ENCODE measurements at regions not wholly inside any gene's neighbourhood (a gene's known extent, or its start where the extent isn't known, plus 50 kb on each side); places are given as distances from the start of the nearest gene placed in this dataset.
"Not testable (repeated sequence)": the region's sequence is repeated elsewhere in the genome, so short reads cannot be mapped to it uniquely, and the experiment has no call there.

DNA sequence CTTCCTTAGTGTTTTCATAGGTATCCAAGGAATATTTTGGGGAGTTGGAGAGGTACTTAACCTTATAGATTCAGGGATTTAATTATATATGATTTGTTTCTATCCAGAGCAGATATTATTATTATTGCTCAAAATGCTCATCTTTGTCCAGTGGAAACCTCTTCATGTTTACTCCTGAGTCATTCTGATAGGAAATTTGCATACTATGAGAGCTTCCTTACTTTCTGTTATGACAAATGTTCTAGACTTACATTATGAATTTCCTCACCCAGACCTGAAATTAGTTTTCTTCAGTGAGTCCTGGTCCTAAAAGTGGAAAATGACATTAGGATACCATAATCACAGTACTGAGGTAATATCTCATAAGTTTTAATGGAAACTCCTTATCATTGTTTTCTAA is 57.5 kb upstream of the PLPPR5 start:
- DNase-seq = no peak

DNA sequence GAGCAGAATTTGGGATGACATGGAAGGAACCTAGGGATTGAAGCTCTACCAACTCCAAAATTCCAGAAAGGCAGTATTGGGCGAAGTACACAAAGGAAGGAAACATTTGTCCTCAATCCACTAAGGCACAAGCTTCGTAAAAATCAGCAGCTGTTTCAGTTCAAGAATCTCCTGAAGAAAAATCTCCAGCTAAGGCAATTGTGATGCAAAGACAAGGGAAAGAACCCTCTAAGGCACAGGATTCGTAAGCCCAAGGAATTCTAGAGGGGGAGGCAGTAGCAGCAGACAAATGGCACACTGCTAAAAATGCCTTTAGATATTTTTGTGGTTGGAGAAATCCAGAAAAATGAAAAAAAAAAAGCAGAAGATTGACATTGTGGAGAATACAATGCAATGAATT is 64.5 kb upstream of the PLPPR5 start:
- no peak for DNase-seq

DNA sequence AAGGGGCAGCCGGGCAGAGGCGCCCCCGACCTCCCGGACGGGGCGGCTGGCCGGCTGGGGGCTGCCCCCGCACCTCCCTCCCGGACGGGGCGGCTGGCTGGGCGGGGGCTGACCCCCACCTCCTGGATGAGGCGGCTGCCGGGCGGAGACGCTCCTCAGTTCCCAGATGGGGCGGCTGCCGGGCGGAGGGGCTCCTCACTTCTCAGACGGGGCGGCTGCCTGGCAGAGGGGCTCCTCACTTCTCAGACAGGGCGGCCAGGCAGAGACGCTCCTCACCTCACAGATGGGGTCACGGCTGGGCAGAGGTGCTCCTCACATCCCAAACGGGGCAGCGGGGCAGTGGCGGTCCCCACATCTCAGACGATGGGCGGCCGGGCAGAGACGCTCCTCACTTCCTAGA is 73.9 kb upstream of the PLPPR5 start:
- not testable (repeated sequence) for DNase-seq

DNA sequence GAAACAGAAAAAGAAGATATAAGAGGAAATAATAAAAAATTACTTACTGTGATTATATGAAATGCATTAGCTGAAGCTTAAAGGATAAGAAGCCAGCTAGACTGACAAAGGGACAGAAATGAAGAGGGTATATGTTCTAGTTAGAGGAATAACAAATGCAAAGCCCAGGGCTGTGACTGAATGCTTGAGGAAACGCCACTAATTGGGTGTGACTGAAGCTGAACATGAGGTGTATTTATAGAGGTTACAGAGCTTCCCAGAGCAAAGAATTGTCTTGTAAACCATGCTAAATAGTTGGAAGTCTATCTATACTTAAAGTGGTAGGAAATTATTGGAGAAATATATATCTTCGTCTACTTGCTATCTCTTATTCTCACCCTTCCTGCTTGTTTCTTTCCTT is 77.7 kb upstream of the PLPPR5 start:
- no peak for DNase-seq

DNA sequence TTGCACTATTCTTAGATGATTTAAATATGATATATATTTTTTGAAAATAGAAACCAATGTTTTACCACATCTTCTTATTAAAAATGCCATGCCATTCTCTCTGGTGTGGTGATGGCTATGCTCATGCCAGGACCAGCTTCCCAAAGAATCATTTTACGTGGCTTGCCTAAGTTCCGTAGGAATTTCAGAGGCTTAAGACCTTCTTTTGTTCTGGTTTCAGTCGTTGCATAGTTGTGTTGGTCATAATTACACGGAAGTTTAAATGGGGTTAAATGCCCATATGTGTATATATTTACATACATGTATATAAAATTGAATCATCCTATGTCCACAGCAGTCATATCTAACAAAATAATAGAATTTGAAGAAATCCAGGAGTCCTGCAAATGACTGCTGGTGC is 78.7 kb upstream of the PLPPR5 start:
- no peak for DNase-seq

DNA sequence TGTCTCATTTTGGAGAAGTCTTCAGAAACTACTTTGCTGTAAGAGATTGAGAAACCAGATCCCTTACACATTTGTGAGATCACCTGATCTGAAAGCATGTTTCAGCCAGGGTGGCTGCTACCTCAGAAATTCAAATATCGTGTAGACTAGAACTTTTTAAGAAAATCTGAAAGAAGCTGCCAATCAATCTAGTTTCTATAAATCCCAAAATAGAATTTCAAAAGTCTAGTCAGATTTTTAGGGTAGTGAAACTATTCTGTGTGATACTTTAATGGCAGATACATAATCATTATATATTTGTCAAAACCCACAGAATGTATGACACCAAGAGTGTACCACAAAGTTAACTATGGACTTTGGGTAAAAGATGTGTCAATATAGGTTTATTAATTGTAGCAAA is 79.9 kb upstream of the PLPPR5 start:
- DNase-seq = no peak

DNA sequence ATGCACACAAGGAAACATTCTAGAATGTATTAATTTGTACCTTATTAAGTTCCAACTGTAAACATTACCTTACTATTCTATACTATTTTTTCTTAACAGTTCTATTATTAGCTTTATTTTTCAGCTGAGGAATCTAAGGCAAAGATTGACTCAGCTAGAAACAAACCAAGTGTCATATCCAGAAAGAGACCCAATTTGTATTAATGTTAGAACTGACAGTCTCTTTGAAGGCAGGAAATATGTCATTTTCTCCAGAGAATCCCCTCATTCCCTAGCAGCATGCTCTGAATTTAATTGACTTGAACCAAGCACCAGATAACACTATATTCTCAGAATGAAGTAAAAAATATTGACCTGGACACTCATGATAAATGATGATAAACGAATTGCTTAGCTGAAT is 81.4 kb upstream of the PLPPR5 start:
- DNase-seq = no peak

DNA sequence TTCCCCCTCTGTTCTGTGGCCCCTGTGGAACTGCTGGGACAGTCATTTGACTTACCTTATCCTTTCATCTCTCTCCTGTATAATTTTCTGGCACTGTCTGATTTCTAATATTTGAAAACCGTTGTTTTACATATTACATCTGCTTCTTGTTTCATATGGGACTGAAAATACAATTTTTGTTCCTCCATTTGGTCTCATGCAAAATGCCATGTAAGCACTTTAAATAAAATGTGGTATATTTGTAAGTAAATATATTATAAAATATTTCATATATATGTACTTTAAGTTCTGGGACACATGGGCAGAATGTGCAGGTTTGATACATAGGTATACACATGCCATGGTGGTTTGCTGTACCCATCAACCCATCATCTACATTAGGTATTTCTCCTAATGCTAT is 93.9 kb upstream of the PLPPR5 start:
- DNase-seq = no peak

DNA sequence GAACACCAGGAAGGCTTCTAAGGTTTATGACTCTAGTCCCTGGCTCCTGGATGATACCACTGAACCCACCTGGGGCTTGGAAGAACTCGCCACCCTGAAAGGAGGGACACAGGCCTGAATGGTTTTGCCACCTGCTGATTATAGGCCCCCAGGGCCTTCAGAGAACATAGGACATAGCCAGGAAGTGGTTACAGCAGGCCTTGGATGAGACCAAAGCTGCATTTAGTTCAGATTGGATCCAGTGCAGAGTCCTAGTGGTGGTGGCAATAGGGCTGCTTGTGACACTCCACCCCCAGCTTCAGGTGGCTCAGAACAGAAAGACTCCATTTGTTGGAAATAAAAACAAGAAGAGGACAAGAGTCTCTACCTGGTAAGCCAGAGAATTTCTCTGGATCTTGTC is 101.6 kb upstream of the PLPPR5 start:
- DNase-seq = no peak

DNA sequence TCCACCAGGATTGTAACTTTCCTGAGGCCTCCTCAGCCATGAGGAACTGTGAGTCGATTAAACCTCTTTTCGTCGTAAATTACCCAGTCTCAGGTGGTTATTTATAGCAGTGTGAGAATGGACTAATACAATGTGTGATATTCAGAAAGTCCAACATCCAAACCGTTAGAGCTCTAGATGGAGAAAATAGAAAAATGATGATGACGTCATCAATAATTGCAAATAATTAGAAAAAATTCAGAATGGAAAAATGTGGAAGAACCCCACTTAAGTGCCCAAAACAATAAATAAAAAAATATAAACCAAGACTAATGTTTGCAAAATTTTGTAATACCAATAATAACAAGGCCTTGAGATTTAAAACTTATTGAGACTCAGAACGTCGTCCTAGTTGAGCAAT is 103.0 kb upstream of the PLPPR5 start:
- DNase-seq = no peak

DNA sequence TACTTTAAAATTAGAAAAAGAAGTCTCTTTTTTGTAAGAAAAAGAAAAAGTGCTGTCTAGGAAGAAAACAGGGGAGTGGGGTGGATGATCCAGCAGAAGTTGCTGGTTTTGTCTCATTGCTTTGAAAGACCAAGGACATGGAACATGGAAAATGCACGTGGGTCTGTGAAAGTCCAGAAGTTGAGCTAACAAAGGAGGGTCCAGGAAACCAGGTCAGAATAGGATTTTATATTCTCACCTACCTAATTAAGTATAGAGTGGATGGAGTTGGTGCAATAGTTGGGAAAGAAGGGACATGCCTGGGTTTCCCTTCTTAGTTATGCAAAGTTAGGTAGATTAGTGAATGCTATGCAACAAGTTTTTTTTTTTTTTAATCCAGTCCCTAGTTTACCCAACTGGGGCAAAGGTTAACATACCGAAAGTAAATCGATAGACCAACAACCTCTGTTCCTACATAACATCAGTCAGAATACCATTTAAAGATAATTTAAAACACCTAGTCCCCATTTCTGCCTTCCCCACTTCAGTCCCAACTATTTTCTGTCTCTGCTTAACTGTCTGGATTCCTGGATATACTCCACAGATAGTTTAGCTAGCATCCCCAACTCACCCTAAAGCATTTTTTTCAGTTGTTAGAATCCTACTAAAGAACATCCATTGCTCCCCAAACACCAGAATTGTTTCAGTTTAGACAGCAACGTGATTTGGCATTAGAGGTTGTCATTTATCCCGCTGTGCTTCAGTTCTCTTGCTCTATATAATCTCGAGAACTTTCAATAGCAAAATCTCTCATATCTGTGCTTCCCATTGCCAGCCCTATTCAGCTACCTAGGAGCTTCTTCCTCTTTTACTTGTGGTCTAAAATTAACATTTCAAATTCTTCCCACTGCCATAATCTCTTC is 105.7 kb upstream of the PLPPR5 start:
- DNase-seq = no peak

DNA sequence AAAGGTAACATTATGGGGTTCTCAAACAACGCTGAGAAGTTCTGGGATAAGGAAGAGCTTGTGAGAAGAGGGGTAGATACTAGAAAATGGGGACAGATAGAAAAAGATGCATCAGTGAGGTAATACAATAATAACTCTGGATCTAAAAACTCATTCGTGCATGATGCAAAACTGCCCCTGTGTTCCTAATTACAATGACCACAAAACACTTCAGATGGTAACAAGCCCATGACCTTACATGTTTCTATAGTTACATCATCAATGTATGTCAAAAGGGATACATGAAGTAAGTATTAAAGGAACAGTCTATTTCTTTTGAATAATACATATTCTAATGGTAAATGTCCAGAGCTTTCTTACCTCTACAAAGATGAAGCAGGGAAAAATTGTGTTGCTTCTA is 110.6 kb upstream of the PLPPR5 start:
- DNase-seq = no peak

DNA sequence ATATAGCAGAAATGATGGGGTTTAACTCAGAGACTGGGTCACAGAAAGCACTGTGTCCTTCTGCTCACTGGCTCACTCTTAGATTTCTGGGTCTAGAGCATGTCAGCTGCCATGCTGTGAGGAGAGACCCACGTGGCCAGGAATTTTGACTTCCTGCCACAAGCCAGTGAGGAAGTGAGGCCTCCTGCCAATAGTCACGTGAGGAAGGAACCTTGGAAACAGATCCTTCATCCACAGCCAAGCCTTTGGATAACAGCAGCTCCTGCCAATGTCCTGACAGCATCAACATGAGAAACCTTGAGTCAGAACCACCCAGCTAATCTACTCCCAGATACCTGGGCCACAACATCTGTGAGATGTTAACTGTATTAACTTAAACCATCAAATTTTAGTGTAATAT is 114.5 kb upstream of the PLPPR5 start:
- DNase-seq = no peak

DNA sequence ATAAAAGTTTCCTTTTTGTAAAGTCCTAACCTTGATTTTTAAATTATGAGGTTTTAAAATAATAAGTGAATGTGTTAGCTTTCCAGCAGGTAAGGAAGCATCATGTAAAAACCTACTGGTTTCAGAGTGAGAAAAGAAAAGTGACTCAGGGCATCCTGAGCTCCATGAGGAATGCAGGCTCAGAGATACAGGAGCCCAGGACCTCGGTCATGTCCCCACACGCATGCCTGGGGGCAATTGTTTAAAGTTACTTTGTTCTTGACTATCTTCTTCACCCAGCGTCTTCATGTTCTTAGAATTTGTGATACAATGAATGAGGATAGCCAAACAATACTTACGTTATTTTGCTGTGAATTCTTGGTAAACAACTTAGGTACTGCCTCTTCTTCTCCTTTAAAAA is 117.4 kb upstream of the PLPPR5 start:
- no peak for DNase-seq

DNA sequence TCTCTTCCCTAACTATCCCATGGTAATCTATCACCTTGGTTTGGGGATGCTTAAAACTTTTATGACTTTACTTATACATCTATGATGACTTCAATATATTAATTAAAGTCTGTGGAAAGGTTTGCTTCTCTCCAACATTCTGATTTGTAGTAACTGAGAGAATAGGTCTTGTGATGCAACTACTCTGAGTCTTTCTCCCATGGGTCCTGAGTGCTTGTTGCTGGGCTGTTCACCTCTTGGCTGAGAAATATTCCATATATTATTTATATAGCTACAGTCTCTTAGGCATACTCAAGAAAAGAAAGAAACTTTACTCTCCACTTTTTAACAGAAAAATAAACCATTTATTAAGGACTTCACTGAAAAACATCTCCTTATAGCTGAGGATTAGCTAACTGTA is 119.3 kb upstream of the PLPPR5 start:
- DNase-seq = no peak

DNA sequence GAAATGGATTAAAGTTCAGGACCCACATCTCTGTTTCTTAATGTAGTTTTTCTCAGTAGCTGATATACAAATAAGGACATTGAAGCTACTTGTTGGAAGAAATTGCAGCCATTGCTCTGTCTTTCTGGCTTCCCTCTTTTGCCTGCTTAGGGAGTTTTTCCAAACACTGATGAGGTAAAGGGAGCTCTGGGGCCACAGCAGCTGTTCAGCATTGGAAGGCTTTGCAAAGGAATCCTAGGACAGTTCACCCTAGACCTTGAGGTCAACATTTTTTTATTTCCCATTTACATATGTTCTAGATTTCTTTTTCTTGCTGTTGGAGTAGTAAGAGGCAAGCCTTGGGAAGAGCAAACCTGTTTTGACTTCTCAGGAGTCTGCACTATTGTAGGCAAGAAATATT is 126.9 kb upstream of the PLPPR5 start:
- DNase-seq = no peak

DNA sequence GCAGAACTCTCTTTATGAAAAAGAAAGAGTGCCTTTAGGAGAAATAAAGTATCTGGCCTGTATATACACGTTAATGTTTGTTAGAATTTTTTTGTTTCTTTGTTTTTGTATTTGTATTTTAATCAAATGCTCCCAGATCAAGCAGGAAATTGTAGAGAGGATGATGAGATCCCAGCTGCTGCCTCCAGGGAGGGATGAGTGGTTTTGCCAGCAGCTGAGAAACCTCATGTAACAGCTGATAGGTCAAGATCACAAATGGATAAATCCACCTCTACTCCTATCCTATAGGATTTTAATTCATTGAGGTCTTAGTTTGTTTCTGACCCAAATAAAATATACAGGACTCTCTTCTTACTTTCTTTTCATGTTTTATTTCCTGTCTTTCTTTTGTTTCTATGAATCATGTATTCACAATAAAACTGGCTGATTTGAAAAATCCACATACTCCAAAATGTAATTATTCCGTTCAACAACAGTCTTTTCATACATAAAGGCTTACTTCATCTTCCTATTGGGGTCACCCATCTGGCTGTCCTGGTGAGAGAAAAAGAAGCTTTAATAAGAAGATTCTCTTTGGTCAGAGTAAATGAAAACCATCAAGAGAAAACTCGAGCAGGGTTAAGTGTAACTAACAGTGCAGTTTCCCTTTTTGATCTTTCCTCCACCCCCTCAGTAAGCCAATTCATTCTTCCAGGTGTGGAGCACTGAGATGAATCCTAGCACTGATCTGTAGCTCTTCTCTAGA is 129.3 kb upstream of the PLPPR5 start:
- DNase-seq = no peak

DNA sequence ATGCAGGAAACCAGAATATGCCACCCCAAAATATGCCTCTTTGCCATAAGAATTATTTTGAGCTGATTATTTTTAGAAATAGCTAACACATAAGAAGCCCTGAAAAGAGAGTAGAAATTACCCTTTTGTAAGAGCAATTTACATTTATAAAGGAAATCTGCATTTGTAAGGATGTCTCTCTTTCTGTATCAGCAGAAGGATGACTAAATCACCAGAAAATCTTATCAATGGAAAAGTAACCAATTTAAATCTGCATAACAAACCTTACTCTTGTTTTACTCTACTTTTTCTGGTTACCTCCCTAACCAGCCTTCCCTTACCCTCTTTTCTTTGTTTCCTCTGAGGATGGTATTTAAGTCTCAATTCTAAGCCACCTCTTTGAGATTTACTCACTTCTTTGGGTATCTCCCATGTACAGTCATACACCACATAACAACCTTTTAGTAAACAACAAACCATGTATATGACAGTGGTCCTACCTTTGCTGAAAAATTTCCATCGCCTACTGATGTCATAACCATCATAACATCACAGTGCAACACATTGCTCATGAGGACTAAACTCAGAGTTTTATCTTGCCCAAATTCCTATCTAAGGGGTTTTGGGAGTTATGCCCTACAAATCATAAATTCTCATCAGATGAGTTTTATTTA is 126.6 kb upstream of the PLPPR4 start:
- DNase-seq = no peak

DNA sequence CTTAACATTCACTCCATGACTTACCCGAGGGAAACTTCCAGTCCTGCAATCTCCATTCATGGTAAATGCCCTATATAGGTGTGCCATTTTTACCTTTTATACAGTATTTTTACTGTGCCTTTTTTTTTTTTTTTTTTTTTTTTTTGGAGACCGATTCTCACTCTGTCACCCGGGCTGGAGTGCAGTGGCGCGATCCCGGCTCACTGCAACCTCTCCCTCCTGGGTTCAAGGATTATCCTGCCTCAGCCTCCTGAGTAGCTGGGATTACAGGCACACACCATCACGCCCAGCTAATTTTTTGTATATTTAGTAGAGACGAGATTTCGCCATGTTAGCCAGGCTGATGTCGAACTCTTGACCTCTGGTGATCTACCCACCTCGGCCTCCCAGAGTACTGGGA is 124.4 kb upstream of the PLPPR4 start:
- no peak for DNase-seq

DNA sequence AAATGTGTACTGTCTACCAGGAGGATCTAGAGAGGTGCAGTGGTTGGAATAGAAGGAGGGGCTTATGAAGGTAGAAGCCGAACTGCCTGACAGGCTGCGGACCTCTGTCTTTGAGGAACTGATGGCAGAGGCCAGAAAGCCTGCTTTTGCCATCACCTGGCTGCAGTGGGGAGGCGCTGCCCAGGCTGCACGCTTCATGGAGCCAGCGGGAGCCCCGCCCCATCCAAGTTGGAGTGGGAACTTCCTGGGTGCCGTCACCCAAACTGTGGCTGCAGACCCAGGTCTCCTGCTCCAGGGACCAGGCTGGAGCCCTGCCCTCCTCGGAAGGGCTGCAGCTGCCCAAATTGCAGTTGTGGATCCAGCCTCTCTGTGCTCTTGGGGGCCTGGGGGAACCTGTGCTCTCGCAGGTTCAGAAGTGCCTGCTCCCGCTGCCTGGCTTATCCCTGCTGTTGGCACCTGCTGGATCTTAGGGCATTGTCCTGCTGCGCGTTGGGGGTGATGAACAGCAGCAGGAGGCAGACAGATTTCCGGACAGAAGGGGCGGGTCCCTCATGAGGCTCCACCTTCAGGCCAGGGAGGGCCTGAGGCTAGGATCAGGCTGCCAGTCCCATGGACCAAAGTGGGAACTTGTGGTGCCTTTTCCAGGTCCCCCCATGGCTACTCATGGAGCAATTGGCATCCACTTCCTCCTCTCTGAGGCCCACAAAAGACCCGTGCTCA is 118.0 kb upstream of the PLPPR4 start:
- DNase-seq = no peak

DNA sequence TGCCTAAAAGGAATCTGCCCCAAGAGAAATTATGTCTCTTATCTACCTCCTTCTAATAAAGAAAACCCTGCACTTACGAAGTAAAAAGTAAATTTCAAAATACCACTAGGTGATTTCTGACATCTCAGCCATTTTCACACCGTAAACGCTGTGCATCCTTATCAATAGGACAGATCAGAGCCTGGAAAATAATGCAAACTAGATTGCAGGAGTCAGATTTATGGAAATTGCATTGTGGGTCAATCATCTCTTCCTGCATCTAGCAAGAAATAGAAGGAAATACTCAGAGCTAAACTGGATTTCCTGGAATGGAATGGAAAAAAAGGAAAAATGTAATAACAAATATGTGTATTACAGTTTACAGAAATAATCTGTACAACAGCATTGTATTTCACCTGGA is 114.3 kb upstream of the PLPPR4 start:
- no peak for DNase-seq

DNA sequence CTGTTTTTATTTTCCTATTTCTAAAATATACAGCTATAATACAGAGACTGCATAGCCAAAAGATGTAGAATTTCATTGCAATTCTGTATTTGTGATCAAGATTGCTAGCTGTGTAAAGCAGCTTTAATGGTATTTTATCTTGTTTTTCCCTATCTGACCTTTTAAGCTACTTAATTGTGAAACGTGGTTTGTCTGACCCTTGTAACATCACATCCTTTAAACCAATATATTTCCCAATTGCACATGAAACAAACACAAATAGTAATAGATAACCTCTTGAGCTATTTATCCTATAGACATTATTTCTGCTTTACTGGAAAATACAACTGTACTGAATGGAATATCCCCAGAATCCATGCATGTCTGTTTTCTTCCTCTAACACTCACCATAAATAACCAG is 112.2 kb upstream of the PLPPR4 start:
- DNase-seq = no peak

DNA sequence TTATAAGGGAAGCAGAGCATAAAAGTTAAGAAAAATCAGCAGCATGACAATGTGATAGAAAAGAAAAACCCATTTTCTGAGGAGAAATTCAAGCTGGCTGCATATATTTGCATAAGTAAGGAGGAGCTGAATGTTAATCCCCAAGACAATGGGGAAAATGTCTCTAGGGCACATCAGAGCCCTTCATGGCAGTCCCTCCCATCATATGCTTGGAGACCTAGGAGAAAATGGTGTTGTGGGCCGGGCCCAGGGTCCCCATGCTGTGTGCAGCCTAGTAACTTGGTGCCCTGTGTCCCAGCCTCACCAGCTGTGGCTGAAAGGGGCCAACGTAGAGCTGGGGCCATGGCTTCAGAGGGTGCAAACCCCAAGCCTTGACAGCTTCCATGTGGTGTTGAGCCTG is 100.6 kb upstream of the PLPPR4 start:
- no peak for DNase-seq
